ENCODE measurements at regions not wholly inside any gene's neighbourhood (a gene's known extent, or its start where the extent isn't known, plus 50 kb on each side); places are given as distances from the start of the nearest gene placed in this dataset.

DNA sequence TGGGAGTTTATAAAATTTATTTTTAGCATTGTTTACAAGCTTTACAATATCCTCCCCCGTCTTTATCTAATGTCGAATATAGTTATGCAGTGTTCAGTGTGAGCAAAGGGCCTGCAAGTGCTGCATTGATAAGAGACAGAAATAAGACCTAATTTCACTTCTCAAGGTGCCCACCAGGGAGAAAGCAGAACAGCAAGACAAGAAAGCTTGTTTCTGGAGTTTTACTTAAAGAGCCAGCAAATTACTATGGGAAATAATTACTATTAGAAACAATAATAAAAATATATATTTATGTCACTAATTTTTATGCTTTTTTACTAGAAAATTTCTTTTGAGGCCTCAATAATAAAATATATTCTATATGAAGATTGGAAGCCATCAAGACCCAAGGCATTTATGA lies 2677.7 kb downstream of the ARAP2 start:
- WGBS (ENCODE audit: low lambda C conversion rate, missing lambda C conversion rate), result 83% methylated on average over 2 of the region's 2 CpGs

GRCh38 chr4:33577791-33578190 lies 2666.5 kb downstream of the ARAP2 start:
- 79% methylated on average over 6 of the region's 6 CpGs for WGBS (ENCODE audit: low lambda C conversion rate, missing lambda C conversion rate)
- H2AFZ ChIP-seq, result no peak overlapping the region
- H3K36me3 ChIP-seq (replicated peaks; ENCODE audit: insufficient read depth, low read depth), result no peaks in the 10 kb centered on the region
- no peaks in the 10 kb centered on the region for H3K9me2 ChIP-seq (replicated peaks; ENCODE audit: insufficient read depth)
- no peaks in the 10 kb centered on the region for H3K79me2 ChIP-seq
- no peaks in the 10 kb centered on the region for H4K20me1 ChIP-seq (ENCODE audit: insufficient read depth, poor library complexity, severe bottlenecking)
- no peaks in the 10 kb centered on the region for H3K9me3 ChIP-seq (ENCODE audit: low read depth)
- no peaks in the 10 kb centered on the region for H3K4me1 ChIP-seq (ENCODE audit: insufficient read depth)
- no peak overlapping the region for H3K27ac ChIP-seq
- peak; percentile 6 for DNase-seq (ENCODE audit: low spot score)
- H3K27me3 ChIP-seq, result no peaks in the 10 kb centered on the region
- TF ChIP-seq CTCF (IDR thresholded peaks at IDR 0.05; ENCODE audit: poor library complexity) (no peak), EZH2phosphoT487 (IDR thresholded peaks at IDR 0.05; ENCODE audit: low read depth, severe bottlenecking, unreplicated experiment) (no peak), EZH2 (IDR thresholded peaks at IDR 0.05; ENCODE audit: borderline replicate concordance) (no peak)
- no peak overlapping the region for H3K4me2 ChIP-seq
- no peak overlapping the region for H3K4me3 ChIP-seq

More for the DNA sequence above, 2677.7 kb downstream of the ARAP2 start:
- no peaks in the 10 kb centered on the region for H4K20me1 ChIP-seq (ENCODE audit: insufficient read depth, poor library complexity, severe bottlenecking)
- H3K27ac ChIP-seq, result no peak overlapping the region
- H3K36me3 ChIP-seq (replicated peaks; ENCODE audit: insufficient read depth, low read depth), result no peaks in the 10 kb centered on the region
- no peaks in the 10 kb centered on the region for H3K79me2 ChIP-seq
- no peak for DNase-seq (ENCODE audit: low spot score)
- no peak overlapping the region for H3K4me3 ChIP-seq
- no peak for TF ChIP-seq EZH2 (IDR thresholded peaks at IDR 0.05; ENCODE audit: borderline replicate concordance)
- no peak for TF ChIP-seq CTCF (IDR thresholded peaks at IDR 0.05; ENCODE audit: poor library complexity)
- no peak for TF ChIP-seq EZH2phosphoT487 (IDR thresholded peaks at IDR 0.05; ENCODE audit: low read depth, severe bottlenecking, unreplicated experiment)
- H3K4me1 ChIP-seq (ENCODE audit: insufficient read depth), result no peaks in the 10 kb centered on the region
- no peaks in the 10 kb centered on the region for H3K9me2 ChIP-seq (replicated peaks; ENCODE audit: insufficient read depth)
- no peak overlapping the region for H2AFZ ChIP-seq
- no peaks in the 10 kb centered on the region for H3K9me3 ChIP-seq (ENCODE audit: low read depth)
- H3K4me2 ChIP-seq, result no peak overlapping the region
- H3K27me3 ChIP-seq, result no peaks in the 10 kb centered on the region

DNA sequence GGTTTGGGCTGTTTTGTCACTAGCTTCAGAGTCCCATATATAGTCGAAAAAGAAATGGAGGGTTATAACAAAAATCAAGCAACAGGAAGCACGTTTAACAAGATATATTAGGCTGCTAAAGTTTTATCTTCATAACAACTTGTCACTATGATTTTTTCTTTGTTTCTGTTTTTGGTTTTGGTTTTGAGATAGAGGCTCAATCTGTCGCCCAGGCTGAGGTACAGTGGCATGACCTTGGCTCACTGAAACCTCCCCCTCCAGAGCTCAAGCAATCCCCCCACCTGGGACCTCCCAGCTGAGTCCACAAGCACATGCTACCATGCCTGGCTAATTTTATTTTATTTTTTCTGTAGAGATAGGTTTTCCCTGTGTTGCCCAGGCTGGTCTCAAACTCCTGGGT lies 2664.4 kb downstream of the ARAP2 start:
- no peaks in the 10 kb centered on the region for H3K79me2 ChIP-seq
- DNase-seq (ENCODE audit: low spot score), result no peak
- no peak for TF ChIP-seq EZH2 (IDR thresholded peaks at IDR 0.05; ENCODE audit: borderline replicate concordance)
- no peak for TF ChIP-seq EZH2phosphoT487 (IDR thresholded peaks at IDR 0.05; ENCODE audit: low read depth, severe bottlenecking, unreplicated experiment)
- WGBS (ENCODE audit: low lambda C conversion rate, missing lambda C conversion rate), result 74% methylated on average over 3 of the region's 3 CpGs
- H4K20me1 ChIP-seq (ENCODE audit: insufficient read depth, poor library complexity, severe bottlenecking), result no peaks in the 10 kb centered on the region
- H3K9me3 ChIP-seq (ENCODE audit: low read depth), result no peaks in the 10 kb centered on the region
- H3K27me3 ChIP-seq, result no peaks in the 10 kb centered on the region
- H2AFZ ChIP-seq, result no peak overlapping the region
- no peak overlapping the region for H3K4me2 ChIP-seq
- no peaks in the 10 kb centered on the region for H3K9me2 ChIP-seq (replicated peaks; ENCODE audit: insufficient read depth)
- no peaks in the 10 kb centered on the region for H3K36me3 ChIP-seq (replicated peaks; ENCODE audit: insufficient read depth, low read depth)
- H3K4me1 ChIP-seq (ENCODE audit: insufficient read depth), result no peaks in the 10 kb centered on the region
- no peak overlapping the region for H3K4me3 ChIP-seq
- H3K27ac ChIP-seq, result no peak overlapping the region

DNA sequence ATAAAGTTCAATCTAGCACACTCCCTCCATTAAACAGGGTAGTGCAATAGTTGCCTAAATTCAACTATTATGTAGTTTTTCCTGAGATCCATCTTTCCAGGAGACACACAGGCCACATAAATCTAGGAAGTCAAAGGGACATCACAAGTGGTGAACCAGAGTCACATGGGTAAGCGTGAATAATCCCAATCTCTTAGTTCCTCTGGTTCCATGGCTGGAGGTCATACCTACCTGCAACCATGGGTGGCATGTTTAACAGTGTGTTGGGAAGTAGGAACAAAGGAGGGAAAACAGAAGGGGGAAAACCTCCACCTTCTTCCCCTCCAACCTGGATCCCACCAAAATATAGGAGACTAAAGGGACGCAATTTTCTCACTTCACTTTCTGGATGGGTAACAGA lies 2651.6 kb downstream of the ARAP2 start:
- H3K9me3 ChIP-seq (ENCODE audit: low read depth), result no peaks in the 10 kb centered on the region
- WGBS (ENCODE audit: low lambda C conversion rate, missing lambda C conversion rate), result 86% methylated on average over 2 of the region's 2 CpGs
- H3K27ac ChIP-seq, result no peak overlapping the region
- no peak overlapping the region for H2AFZ ChIP-seq
- TF ChIP-seq CTCF (IDR thresholded peaks at IDR 0.05; ENCODE audit: poor library complexity), result no peak
- no peak for TF ChIP-seq EZH2phosphoT487 (IDR thresholded peaks at IDR 0.05; ENCODE audit: low read depth, severe bottlenecking, unreplicated experiment)
- no peaks in the 10 kb centered on the region for H3K36me3 ChIP-seq (replicated peaks; ENCODE audit: insufficient read depth, low read depth)
- no peaks in the 10 kb centered on the region for H3K27me3 ChIP-seq
- no peaks in the 10 kb centered on the region for H3K9me2 ChIP-seq (replicated peaks; ENCODE audit: insufficient read depth)
- no peak for DNase-seq (ENCODE audit: low spot score)
- H3K79me2 ChIP-seq, result no peaks in the 10 kb centered on the region
- H3K4me3 ChIP-seq, result no peak overlapping the region
- no peak overlapping the region for H3K4me2 ChIP-seq
- H4K20me1 ChIP-seq (ENCODE audit: insufficient read depth, poor library complexity, severe bottlenecking), result no peaks in the 10 kb centered on the region
- no peaks in the 10 kb centered on the region for H3K4me1 ChIP-seq (ENCODE audit: insufficient read depth)
